GM12892 (cell line): ENCODE measurements at regions not wholly inside any gene's neighbourhood (a gene's known extent, or its start where the extent isn't known, plus 50 kb on each side); places are given as distances from the start of the nearest gene placed in this dataset.
"Not testable (repeated sequence)": the region's sequence is repeated elsewhere in the genome, so short reads cannot be mapped to it uniquely, and the experiment has no call there.

Source experiments
- DNase-seq: peaks from one replicate; pipeline ENCODE4 v3.0.0; 2011; ENCODE audit not compliant: insufficient read length
- FAIRE-seq: peaks from 2 replicates; lab custom pipeline; 2011; peaks lifted over from hg19 to GRCh38; lab: Jason Lieb, UNC
- POLR2A ChIP-seq: IDR thresholded peaks from 2 replicates; pipeline ENCODE4 v1.6.1; 2011; ENCODE audit warnings: low read depth, low read length, control low read depth
- POLR2AphosphoS5 ChIP-seq: IDR thresholded peaks from 2 replicates; pipeline ENCODE4 v1.6.1; 2011; ENCODE audit warnings: low read depth, low read length, control low read depth
- TAF1 ChIP-seq: IDR thresholded peaks from 2 replicates; pipeline ENCODE4 v1.6.1; 2011; ENCODE audit warnings: low read depth, mild to moderate bottlenecking, control low read depth, low read length, borderline replicate concordance

GRCh38 chr3:82001276-82001923, 240.0 kb upstream of the GBE1 start:
- no peak for FAIRE-seq
- DNase-seq = no peak
- TF ChIP-seq POLR2AphosphoS5 (no peak), TAF1 (no peak), POLR2A (no peak)

DNA sequence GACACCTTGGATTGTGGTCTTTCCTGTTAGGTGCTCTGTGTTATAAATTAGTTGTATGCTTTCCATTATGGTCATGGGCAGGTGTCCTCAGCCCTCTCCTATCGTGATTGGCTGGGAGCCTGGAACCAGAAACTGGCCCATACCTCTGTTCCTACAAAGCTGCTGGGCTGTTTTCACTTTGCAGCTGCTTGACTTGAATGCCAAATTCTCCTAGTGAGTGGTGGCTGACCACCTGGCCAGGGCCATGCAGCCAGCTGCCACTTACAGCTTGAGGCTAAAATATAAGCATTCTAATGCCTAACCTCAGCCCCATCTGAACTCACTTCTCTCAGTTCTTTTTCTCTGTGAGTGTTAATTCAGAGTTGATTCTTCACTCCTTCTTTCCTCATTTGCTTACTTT, 239.3 kb upstream of the GBE1 start:
- DNase-seq (no peak), FAIRE-seq (no peak)
- no peak for TF ChIP-seq POLR2AphosphoS5
- TF ChIP-seq TAF1 = no peak
- no peak for TF ChIP-seq POLR2A

DNA sequence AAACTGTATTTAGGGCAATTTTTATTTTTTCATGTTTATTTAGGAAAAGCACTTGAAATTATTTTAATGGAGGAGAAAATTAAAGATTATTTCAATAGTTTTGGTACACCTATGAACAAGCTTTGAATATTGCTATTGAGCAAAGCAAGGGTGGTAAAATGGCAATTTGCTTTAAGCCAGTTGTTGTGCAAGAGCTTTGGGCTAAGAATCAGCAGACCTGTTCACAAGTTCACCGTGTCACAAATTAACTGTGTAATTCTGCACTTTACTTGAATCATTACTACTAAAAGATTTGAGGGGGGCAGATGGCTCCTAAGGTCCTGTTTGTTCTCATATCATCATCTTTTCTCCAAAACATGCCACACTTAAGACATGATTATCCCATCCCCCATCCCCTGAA, 238.9 kb upstream of the GBE1 start:
- no peak for TF ChIP-seq POLR2AphosphoS5
- no peak for TF ChIP-seq POLR2A
- no peak for TF ChIP-seq TAF1
- DNase-seq (no peak), FAIRE-seq (no peak)

DNA sequence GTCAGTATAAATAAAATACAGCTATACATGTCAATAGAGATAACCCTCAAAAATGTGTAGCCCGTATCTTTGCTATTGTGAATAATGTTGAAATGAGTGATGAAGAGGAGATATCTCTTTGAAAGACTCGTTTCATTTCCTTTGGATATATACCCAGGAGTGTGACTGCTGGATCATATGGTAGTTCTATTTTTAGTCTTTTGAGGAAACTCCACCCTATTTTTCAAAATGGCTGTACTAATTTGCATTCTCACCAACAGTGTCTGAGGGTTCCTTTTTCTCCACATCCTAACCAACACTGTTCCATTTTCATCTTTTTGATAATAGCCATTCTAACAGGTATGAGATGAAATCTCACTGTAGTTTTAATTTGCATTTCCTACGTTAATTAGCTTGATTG, 237.5 kb upstream of the GBE1 start:
- no peak for DNase-seq
- no peak for FAIRE-seq
- TF ChIP-seq POLR2AphosphoS5 (no peak), POLR2A (no peak), TAF1 (no peak)

GRCh38 chr3:81998139-81998755, 236.8 kb upstream of the GBE1 start:
- TF ChIP-seq POLR2A (no peak), POLR2AphosphoS5 (no peak), TAF1 (no peak)
- DNase-seq (no peak), FAIRE-seq (no peak)

DNA sequence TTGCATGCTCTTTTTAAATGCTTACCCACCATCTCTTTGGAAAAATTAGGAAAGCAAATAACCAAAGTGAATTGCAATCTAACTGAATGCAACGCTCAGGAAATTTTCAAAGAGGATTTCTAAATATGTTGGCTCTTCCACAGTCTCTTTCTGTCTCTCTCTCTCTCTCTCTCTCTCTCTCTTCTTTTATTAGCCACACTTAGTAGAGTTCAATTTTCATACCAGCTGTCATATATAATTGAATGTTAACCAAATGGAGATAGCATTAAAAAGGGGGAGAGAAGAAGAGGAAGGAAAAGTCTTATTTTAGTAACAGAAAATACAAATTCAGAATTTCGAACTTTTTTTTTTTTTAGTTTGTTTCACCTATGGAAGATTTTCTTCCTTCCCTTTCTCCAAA, 235.9 kb upstream of the GBE1 start:
- FAIRE-seq (no peak), DNase-seq (no peak)
- TF ChIP-seq POLR2A = no peak
- TF ChIP-seq TAF1 = no peak
- TF ChIP-seq POLR2AphosphoS5 = no peak

GRCh38 chr3:81995329-81995728, 233.9 kb upstream of the GBE1 start:
- FAIRE-seq (no peak), DNase-seq (no peak)
- no peak for TF ChIP-seq POLR2AphosphoS5
- TF ChIP-seq POLR2A = no peak
- no peak for TF ChIP-seq TAF1

DNA sequence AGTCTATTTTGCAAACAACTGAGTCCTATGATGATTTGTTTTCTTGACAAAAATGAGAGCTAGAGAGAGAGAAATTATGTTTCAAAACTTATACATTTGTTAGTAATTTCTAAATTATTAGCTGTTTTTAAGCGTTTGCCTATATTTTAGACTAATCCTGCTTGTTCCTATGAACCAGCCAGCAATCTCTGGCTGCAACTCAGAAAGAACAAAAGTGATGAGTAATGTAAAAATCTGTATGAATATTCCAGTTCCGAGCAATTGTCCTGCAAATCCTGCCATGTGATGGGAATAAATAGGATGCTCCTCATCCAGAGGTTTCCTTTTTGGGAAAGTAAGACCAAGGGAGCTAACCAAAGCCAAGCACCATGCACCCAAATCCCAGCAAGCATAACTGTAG, 228.3 kb upstream of the GBE1 start:
- TF ChIP-seq POLR2AphosphoS5 (no peak), POLR2A (no peak), TAF1 (no peak)
- FAIRE-seq = no peak
- DNase-seq = no peak

DNA sequence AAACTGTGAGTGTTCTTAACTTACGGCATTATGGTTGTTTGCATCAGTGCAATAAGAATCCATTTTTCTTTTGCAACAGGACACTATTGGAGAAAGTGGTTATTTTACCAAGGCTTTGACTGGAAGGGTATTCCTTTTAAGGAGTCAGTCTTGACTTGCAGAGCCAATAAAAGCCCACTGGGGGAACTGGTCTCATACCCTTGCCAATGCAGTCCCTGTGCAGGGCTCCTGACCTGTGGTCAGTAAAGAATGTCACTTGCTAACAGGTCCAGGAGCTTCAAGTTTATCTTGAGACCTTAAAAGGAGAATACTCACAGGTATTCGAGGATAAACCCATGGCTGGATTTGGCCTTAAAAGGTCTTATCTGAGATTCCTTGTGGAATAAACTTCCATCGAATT, 227.8 kb upstream of the GBE1 start:
- TF ChIP-seq POLR2AphosphoS5 = no peak
- no peak for TF ChIP-seq TAF1
- no peak for TF ChIP-seq POLR2A
- DNase-seq (no peak), FAIRE-seq (no peak)

GRCh38 chr3:81987412-81987811, 226.0 kb upstream of the GBE1 start:
- not testable (repeated sequence) for FAIRE-seq, DNase-seq

DNA sequence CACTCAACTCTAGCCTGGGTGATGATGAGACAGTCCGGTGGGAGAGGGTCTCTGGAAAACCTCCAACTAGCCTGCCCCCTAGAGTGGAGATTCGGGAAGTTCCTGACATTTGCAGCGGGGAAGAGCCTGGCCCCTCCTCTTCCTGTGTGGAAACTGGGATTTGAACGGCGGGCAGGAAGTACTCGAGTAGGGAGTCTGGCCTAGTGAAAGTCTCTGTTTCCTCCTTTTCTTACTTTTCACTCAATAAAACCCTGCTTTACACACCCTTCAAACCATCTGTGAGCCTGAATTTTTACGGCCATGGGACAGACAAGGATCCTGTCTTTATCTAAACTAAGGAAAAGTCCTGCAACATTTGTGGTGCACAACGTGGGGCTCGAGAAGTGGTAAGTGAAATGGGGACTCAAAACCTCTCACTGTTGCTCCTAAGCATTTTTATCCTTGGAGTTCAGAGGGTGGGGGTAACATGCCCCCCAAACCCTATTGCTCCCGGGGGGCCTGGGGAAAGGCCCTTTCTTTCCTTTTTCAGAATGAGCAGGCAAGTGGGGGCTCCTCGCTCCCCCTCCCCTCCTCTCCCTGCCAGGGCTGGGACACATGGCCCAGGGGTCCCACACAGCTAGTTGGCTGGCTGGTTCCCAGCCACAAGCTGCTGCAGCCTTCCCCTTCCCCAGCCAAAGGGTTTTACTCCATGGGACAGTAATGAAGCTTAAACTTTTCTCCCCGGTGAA, 224.7 kb upstream of the GBE1 start:
- FAIRE-seq (no peak), DNase-seq (no peak)
- TF ChIP-seq POLR2A = no peak
- TF ChIP-seq TAF1 = no peak
- no peak for TF ChIP-seq POLR2AphosphoS5

DNA sequence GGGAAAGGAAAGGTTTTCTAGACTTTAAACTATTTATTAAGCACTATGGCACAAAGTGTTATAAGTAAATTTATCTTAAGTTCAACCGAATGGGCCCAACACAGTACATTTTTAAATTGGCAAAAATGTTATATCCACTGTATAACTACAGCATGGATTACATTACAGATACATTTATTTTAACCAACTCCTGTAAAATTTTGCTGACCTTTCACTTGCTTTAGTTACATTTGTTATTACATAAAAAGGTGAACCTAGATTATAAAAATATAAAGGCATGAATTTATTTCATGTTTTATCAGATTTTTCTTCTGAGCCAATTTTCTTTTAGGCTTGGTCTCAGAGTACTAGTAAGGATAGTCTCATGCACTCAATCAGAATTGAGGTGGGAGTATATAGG, 221.9 kb upstream of the GBE1 start:
- FAIRE-seq = no peak
- DNase-seq = no peak
- TF ChIP-seq POLR2AphosphoS5 = no peak
- no peak for TF ChIP-seq POLR2A
- TF ChIP-seq TAF1 = no peak
